ENCODE measurements at regions not wholly inside any gene's neighbourhood (a gene's known extent, or its start where the extent isn't known, plus 50 kb on each side); places are given as distances from the start of the nearest gene placed in this dataset.

- TF ChIP-seq CTCF (IDR thresholded peaks at IDR 0.05) = no peak
Observed at GRCh38 chr14:62645649-62646048, 399.6 kb downstream of the KCNH5 start.

All from LNCAP (cell line).